ENCODE measurements at regions not wholly inside any gene's neighbourhood (a gene's known extent, or its start where the extent isn't known, plus 50 kb on each side); places are given as distances from the start of the nearest gene placed in this dataset.
"Not testable (repeated sequence)": the region's sequence is repeated elsewhere in the genome, so short reads cannot be mapped to it uniquely, and the experiment has no call there.

DNA sequence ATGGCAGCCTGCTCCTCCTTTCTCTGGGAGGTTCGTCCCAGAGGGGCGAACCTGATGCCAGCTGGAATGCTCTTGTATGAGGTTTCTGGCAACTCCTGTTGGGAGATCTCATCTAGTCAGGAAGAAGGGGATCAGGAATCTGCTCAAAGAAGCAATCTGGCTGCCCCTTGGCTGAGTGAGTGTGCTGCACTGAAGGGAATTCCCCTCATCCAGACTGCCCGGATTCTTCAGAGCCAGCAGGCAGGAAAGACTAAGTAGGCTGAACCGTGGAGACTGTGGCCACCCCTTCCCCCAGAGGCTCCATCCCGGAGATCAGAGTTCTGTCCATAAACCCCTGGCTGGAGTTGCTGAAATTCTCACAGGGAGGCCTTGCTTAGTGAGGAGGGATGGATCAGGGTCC, 476.0 kb downstream of the CSNK1G3 start:
- Histone ChIP-seq H3K4me3 (ENCODE audit: low read length) (no peak overlapping the region), H3K9me3 (ENCODE audit: control insufficient read depth, low read length) (no peaks in the 10 kb centered on the region), H3K4me1 (ENCODE audit: control insufficient read depth, insufficient read depth, low read length) (no peaks in the 10 kb centered on the region), H3K27me3 (ENCODE audit: control insufficient read depth, insufficient read depth) (no peaks in the 10 kb centered on the region), H3K27ac (ENCODE audit: low read length) (no peak overlapping the region)
- 81% methylated on average over 5 of the region's 5 CpGs for WGBS
- ATAC-seq = no peak
- DNase-seq = no peak
- intact Hi-C loops (cut with DNase I) = no loop called here

DNA sequence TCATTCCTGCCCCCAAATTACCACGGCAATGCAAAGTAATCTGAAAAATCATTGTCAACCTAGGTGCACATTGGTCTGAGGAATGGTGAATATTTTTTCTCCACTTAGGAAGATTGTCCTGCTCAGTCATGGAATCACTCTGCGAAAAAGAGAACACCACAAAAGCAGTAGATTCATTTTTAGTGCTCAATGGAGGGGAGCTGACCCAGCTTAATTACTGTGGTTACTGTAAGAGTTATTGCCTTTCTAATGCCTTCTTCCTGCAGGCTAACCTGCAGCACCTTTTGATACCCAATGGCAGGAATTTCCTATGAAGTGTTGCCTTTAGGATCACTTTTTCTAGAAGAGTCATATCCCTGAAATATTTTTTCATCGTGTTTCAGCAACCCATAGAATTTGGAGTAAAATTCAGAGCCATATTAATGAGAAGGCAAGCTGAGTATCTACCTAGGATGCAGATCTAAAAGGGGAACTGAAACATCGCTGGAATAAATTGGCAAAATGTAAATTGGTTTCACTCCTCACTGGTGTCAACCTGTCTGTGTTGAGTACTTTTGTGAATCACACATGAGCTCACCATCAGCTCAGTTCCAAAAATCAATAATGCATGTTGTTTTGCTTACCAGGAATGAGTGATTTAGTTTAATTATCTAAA, 464.5 kb downstream of the CSNK1G3 start:
- Histone ChIP-seq H3K4me1 (ENCODE audit: control insufficient read depth, insufficient read depth, low read length) (no peaks in the 10 kb centered on the region), H3K9me3 (ENCODE audit: control insufficient read depth, low read length) (no peaks in the 10 kb centered on the region), H3K4me3 (ENCODE audit: low read length) (no peak overlapping the region), H3K27ac (ENCODE audit: low read length) (no peak overlapping the region), H3K27me3 (ENCODE audit: control insufficient read depth, insufficient read depth) (no peaks in the 10 kb centered on the region)
- 87% methylated on average over 4 of the region's 4 CpGs for WGBS
- DNase-seq (no peak), ATAC-seq (no peak)
- intact Hi-C loops (cut with DNase I) = no loop called here

DNA sequence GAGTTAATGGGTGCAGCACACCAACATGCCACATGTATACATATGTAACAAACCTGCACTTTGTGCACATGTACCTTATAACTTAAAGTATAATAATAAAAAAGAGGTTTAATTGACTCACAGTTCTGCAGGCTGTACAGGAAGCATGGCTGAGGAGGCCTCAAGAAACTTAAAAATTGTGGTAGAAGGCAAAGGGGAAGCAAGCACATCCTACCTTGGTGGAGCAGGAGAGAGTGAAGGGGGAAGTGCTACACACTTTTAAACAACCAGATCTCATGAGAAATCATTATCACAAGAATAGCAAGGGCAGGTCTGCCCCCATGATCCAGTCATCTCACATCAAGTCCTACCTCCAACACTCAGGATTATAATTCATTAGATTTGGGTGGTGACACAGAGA, 463.5 kb downstream of the CSNK1G3 start:
- intact Hi-C loops (cut with DNase I) = not testable (repeated sequence)

DNA sequence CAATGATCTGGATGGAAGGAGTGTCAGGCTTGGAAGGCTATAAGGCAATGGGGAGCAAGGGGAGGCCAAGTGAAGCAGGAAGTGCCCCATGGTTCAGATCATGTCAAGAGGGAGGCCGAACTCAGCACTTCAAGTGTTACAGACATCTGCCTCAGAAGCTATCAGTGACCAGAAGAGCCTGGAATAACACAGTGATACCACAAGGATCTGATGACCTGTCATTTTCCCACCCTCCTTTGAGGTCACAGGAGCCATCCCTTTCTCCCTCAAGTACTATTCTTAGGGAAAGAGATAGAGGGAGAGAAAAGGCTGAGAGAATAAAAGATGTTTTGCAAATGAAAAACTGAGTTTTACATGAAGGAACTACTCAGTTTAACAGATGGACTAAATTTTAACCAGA, 454.8 kb downstream of the CSNK1G3 start:
- Histone ChIP-seq H3K4me1 (ENCODE audit: control insufficient read depth, insufficient read depth, low read length) (no peaks in the 10 kb centered on the region), H3K9me3 (ENCODE audit: control insufficient read depth, low read length) (no peaks in the 10 kb centered on the region), H3K27me3 (ENCODE audit: control insufficient read depth, insufficient read depth) (no peaks in the 10 kb centered on the region), H3K4me3 (ENCODE audit: low read length) (no peak overlapping the region), H3K27ac (ENCODE audit: low read length) (no peak overlapping the region)
- no peak for DNase-seq
- intact Hi-C loops (cut with DNase I) = no loop called here
- ATAC-seq = no peak
- 68% methylated on average over 1 of the region's 1 CpG for WGBS

More for the DNA sequence above, 463.5 kb downstream of the CSNK1G3 start:
- not testable (repeated sequence) for H3K27me3 ChIP-seq (ENCODE audit: control insufficient read depth, insufficient read depth); DNase-seq; ATAC-seq; H3K4me3 ChIP-seq (ENCODE audit: low read length); H3K9me3 ChIP-seq (ENCODE audit: control insufficient read depth, low read length); H3K27ac ChIP-seq (ENCODE audit: low read length); H3K4me1 ChIP-seq (ENCODE audit: control insufficient read depth, insufficient read depth, low read length)

DNA sequence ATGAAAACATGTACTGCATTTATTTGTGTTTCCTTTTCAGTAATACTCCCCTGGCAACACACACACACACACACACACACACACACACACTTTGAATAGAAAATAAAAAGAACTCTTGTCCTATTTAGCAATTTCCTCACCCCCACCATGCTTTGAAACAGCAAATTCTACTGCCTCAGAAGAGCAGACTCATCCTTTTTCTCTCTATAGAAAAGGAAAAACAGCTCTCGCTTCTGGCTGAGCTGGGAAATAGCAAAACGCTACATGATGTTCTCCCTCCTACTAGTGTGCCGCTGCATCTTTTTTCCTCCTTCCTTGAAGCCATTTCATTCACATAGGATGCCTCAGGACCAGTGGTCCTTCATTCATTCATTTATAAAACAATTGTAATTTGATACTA, 453.6 kb downstream of the CSNK1G3 start:
- intact Hi-C loops (cut with DNase I) = no loop called here

DNA sequence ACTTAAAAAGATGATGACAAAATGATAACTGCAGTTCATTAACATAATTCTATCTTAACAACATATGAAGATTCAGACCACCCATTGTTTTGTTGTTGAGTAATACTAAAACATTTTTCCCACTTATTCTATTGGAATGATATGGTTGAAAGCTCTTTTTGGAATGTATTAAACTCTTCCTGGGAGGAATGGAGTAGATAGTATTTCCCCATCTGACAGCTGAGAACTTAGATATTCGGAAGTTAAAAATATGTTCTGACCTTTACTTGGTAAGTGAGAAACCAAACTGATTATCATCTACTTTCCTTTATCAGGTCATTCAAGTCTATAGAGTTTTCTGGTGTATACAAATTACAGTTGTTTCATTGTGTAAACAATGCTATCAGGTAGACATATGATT, 452.9 kb downstream of the CSNK1G3 start:
- H3K4me3 ChIP-seq (ENCODE audit: low read length) = no peak overlapping the region
- ATAC-seq = no peak
- no peak overlapping the region for H3K27ac ChIP-seq (ENCODE audit: low read length)
- WGBS = 55% methylated on average over 1 of the region's 1 CpG
- no peaks in the 10 kb centered on the region for H3K9me3 ChIP-seq (ENCODE audit: control insufficient read depth, low read length)
- DNase-seq = no peak
- intact Hi-C loops (cut with DNase I) = no loop called here
- H3K4me1 ChIP-seq (ENCODE audit: control insufficient read depth, insufficient read depth, low read length) = no peaks in the 10 kb centered on the region
- H3K27me3 ChIP-seq (ENCODE audit: control insufficient read depth, insufficient read depth) = no peaks in the 10 kb centered on the region

More for the DNA sequence above, 453.6 kb downstream of the CSNK1G3 start:
- no peak overlapping the region for H3K4me3 ChIP-seq (ENCODE audit: low read length)
- WGBS = 87% methylated on average over 3 of the region's 3 CpGs
- DNase-seq = no peak
- H3K27ac ChIP-seq (ENCODE audit: low read length) = no peak overlapping the region
- H3K9me3 ChIP-seq (ENCODE audit: control insufficient read depth, low read length) = no peaks in the 10 kb centered on the region
- ATAC-seq = no peak
- H3K4me1 ChIP-seq (ENCODE audit: control insufficient read depth, insufficient read depth, low read length) = no peaks in the 10 kb centered on the region
- H3K27me3 ChIP-seq (ENCODE audit: control insufficient read depth, insufficient read depth) = no peaks in the 10 kb centered on the region

DNA sequence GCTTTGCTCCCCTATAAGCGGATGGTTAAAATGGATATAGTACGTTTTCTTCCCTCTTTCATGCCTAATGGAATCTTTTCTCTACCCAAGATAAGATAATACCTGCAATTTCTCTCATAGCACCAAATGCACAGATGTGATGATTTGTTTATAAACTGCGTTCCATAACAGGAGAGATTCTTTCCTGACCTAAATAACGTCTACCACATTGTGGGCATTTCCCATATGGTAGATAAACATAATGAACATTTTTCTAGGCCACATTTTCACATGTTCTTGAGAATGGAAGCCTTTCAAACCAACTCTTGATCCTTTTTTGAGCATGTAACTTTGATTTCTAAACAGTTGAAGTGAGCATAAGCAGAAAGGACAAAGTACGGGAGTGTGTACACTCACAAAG, 448.5 kb downstream of the CSNK1G3 start:
- no peak overlapping the region for H3K4me3 ChIP-seq (ENCODE audit: low read length)
- WGBS = 88% methylated on average over 5 of the region's 5 CpGs
- ATAC-seq (no peak), DNase-seq (no peak)
- H3K27me3 ChIP-seq (ENCODE audit: control insufficient read depth, insufficient read depth) = no peaks in the 10 kb centered on the region
- intact Hi-C loops (cut with DNase I) = no loop called here
- H3K27ac ChIP-seq (ENCODE audit: low read length) = no peak overlapping the region
- H3K9me3 ChIP-seq (ENCODE audit: control insufficient read depth, low read length) = no peaks in the 10 kb centered on the region
- H3K4me1 ChIP-seq (ENCODE audit: control insufficient read depth, insufficient read depth, low read length) = no peaks in the 10 kb centered on the region

DNA sequence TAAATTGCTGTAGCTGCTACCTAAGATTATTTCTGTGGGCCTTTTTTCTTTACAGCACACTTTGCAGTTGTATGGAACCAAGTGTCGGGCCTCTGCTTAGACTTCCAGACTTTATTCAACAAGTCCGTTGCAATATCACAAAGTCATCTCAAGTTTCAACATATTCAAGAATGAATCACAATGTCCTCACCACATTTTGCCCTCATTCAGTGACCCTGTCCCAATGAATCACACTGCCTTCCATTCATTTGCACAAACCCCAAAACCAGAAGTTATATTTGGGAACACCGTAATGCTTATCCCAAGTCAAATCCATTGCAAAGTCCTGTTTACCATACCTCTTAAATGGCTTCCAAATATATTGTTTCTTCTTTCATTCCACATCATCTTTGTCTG, 439.6 kb downstream of the CSNK1G3 start:
- intact Hi-C loops (cut with DNase I) = no loop called here
- H3K4me3 ChIP-seq (ENCODE audit: low read length) = no peak overlapping the region
- 88% methylated on average over 3 of the region's 3 CpGs for WGBS
- ATAC-seq (no peak), DNase-seq (no peak)
- no peaks in the 10 kb centered on the region for H3K9me3 ChIP-seq (ENCODE audit: control insufficient read depth, low read length)
- H3K27ac ChIP-seq (ENCODE audit: low read length) = no peak overlapping the region
- no peaks in the 10 kb centered on the region for H3K27me3 ChIP-seq (ENCODE audit: control insufficient read depth, insufficient read depth)
- no peaks in the 10 kb centered on the region for H3K4me1 ChIP-seq (ENCODE audit: control insufficient read depth, insufficient read depth, low read length)

DNA sequence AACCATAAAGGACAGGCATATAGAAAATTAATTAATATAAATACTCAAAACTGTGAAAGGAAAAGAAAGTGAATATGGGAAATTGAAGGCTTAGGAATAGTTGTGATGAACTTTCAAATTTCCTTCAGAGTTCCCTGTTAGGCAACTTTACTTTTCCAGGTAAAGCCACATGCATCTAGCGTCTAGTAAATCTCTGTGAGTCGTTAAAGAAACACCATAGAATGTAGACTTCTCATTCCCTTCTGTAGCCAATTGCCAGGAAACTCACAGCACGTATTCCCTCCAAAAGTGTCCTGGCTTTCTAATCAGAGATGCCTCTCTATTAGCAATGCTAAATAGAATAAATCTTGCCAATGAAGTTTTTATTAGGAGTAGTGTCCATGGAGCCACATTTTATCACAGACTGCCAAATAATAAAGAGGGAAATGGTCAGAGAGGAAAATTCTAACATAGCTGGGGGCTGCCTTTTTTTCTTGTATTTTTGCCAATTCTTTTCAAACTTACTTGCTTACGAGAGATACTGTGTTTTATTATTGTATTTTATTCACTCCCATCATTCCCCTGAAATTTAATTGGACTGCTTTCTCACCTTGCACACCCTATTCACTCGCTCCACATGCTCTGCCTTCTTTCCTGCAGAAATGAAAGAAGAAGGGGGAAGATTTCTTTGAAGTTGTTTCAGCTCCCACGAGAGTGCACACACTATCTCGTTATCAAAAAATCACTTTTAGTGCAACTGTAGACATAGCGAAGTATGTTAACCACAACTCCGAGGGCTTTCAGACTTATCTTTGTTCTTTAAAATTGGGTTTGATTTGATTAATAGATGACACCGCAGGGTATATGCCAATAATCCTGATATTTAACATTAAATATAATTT, 439.0 kb downstream of the CSNK1G3 start:
- Histone ChIP-seq H3K27me3 (ENCODE audit: control insufficient read depth, insufficient read depth) (no peaks in the 10 kb centered on the region), H3K4me3 (ENCODE audit: low read length) (no peak overlapping the region), H3K9me3 (ENCODE audit: control insufficient read depth, low read length) (no peaks in the 10 kb centered on the region), H3K27ac (ENCODE audit: low read length) (no peak overlapping the region), H3K4me1 (ENCODE audit: control insufficient read depth, insufficient read depth, low read length) (no peaks in the 10 kb centered on the region)
- no peak for DNase-seq
- whole genome bisulfite sequencing = 81% methylated on average over 10 of the region's 10 CpGs
- no peak for ATAC-seq
- intact Hi-C loops (cut with DNase I) = no loop called here

DNA sequence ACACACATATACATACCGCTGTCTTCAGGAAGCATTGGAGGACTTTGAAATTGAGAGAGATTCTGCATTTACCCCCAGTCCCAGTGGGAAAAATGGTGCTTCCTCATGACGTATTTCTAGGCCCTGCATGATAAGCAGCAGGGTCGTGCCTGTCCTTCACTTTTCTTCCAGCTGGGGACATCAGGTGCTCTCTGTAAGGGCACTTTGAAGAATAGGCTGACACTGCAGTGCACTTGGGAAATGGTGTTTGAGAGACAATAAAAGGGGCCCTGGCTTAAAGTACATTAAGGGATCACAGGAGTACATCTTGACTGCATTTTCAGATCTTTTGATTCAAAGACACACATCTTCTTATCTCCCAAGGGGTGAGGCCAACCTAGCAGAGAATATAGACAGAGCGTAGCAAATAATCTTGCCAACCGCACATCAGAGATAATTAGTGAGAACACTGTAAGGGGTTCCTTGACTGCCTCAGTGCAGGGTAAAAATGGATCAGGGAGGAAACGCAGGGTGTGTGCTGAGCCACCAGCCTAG, 437.9 kb downstream of the CSNK1G3 start:
- DNase-seq (no peak), ATAC-seq (no peak)
- Histone ChIP-seq H3K27ac (ENCODE audit: low read length) (no peak overlapping the region), H3K9me3 (ENCODE audit: control insufficient read depth, low read length) (no peaks in the 10 kb centered on the region), H3K4me1 (ENCODE audit: control insufficient read depth, insufficient read depth, low read length) (no peaks in the 10 kb centered on the region), H3K4me3 (ENCODE audit: low read length) (no peak overlapping the region), H3K27me3 (ENCODE audit: control insufficient read depth, insufficient read depth) (no peaks in the 10 kb centered on the region)
- WGBS = 82% methylated on average over 6 of the region's 6 CpGs
- intact Hi-C loops (cut with DNase I) = no loop called here

DNA sequence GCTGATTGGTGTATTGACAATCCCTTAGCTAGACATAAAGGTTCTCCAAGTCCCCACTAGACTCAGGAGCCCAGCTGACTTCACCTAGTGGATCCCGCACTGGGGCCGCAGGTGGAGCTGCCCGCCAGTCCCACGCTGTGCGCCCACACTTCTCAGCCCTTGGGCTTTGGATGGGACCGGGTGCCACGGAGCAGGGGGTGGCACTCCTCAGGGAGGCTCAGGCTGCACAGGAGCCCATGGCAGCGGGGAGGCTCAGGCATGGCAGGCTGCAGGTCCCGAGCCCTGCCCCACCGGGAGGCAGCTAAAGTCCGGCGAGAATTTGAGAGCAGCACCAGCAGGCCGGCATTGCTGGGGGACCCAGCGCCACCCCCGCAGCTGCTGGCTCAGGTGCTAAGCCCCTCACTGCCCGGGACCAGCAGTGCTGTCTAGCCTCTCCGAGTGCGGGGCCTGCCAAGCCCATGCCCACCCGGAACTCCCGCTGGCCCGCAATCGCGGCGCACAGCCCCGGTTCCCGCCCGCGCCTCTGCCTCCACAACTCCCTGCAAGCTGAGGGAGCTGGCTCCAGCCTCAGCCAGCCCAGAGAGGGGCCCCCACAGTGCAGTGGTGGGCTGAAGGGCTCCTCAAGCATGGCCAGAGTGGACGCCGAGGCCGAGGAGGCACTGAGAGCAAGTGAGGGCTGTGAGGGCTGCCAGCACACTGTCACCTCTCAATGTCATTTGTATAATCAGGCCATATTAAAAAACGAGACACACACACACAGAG, 437.2 kb downstream of the CSNK1G3 start:
- H3K27me3 ChIP-seq (ENCODE audit: control insufficient read depth, insufficient read depth) = no peaks in the 10 kb centered on the region
- H3K27ac ChIP-seq (ENCODE audit: low read length) = no peak overlapping the region
- no peak overlapping the region for H3K4me3 ChIP-seq (ENCODE audit: low read length)
- 97% methylated on average over 32 of the region's 32 CpGs for WGBS
- ATAC-seq (no peak), DNase-seq (peak; percentile 8 to 51 (median 33))
- intact Hi-C loops (cut with DNase I) = no loop called here
- no peaks in the 10 kb centered on the region for H3K9me3 ChIP-seq (ENCODE audit: control insufficient read depth, low read length)
- H3K4me1 ChIP-seq (ENCODE audit: control insufficient read depth, insufficient read depth, low read length) = no peaks in the 10 kb centered on the region

Data from right cardiac atrium (tissue), 5 donors.